Heart left ventricle (tissue), 13 donors: ENCODE measurements at regions not wholly inside any gene's neighbourhood (a gene's known extent, or its start where the extent isn't known, plus 50 kb on each side); places are given as distances from the start of the nearest gene placed in this dataset.

Source experiments
- POLR2A ChIP-seq, 2 donors: fragments of 450-650 bp; IDR thresholded peaks; one replicate each; pipeline ENCODE4 v1.6.1; 2017; ENCODE audit warnings: antibody characterized with exemption in 2 of 2, mild to moderate bottlenecking in 2 of 2, moderate library complexity in 2 of 2
- TF ChIP-seq, protein P1 (sequence below), 12 donors: fragments of 200-600 bp; sonication (generic) in 4 of 12; IDR thresholded peaks; one replicate each; pipeline versions ENCODE4 v1.5.0 to v1.8.0; 2018 to 2022; ENCODE audit warnings: antibody characterized with exemption in 12 of 12, mild to moderate bottlenecking in 5 of 12
- donor health status: ischemic (EF 13 %, LVEDD 7.1; RV severe dilation, severe dysfunction).
- donor health status: DM: no; HTN: yes; CAD: no.
- donor health status: DM: no; HTN: no; CAD: no.
- donor health status: ischemic (EF 25% LVEDD 6.9; RV normal size, moderate dysfunction).
- donor health status: ischemic (EF 25% LVEDD 5.7; RV mildly dilated, moderate dysfunction).
- donor health status: ischemic (EF 35%, LVEDD 5.7; RV mildly dilated, moderate dysfunction).
- donor health status: nonischemic (EF 11% LVEDD 7.7; RV severe dilation, severe dysfunction).
- donor health status: DM: yes; HTN: yes; CAD: no.
- donor health status: PGD.
- donor health status: ischemic (EF 29% LVEDD 5.4; RV normal size, mild dysfunction).
- donor health status: nonischemic (EF 23%, LVEDD 6.1; RV moderate dilation, normal function).

DNA sequence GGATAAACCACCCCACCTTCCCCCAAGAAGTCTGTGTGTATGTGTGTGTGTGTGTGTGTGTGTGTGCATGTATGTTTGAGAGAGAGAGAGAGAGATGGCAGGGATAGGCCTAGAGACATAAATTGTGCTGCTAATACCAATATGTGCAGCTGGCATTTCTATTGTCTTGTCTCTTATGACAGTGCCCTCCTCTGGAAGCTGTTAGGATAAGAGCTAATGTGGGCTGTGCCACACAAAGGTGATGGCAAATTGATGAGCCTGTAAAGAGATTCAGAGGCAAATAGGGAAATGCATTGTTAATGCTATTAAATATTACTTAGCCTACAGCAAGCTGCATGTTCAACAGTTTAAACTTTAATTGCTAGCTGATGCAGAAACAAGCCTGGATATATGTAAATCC is 332.0 kb downstream of the NKX6-1 start:
- TF ChIP-seq, protein P1, sequence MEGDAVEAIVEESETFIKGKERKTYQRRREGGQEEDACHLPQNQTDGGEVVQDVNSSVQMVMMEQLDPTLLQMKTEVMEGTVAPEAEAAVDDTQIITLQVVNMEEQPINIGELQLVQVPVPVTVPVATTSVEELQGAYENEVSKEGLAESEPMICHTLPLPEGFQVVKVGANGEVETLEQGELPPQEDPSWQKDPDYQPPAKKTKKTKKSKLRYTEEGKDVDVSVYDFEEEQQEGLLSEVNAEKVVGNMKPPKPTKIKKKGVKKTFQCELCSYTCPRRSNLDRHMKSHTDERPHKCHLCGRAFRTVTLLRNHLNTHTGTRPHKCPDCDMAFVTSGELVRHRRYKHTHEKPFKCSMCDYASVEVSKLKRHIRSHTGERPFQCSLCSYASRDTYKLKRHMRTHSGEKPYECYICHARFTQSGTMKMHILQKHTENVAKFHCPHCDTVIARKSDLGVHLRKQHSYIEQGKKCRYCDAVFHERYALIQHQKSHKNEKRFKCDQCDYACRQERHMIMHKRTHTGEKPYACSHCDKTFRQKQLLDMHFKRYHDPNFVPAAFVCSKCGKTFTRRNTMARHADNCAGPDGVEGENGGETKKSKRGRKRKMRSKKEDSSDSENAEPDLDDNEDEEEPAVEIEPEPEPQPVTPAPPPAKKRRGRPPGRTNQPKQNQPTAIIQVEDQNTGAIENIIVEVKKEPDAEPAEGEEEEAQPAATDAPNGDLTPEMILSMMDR (IDR thresholded peaks at IDR 0.05), result no peak
- TF ChIP-seq POLR2A (IDR thresholded peaks at IDR 0.05), result no peak
